ENCODE measurements at regions not wholly inside any gene's neighbourhood (a gene's known extent, or its start where the extent isn't known, plus 50 kb on each side); places are given as distances from the start of the nearest gene placed in this dataset.

DNA sequence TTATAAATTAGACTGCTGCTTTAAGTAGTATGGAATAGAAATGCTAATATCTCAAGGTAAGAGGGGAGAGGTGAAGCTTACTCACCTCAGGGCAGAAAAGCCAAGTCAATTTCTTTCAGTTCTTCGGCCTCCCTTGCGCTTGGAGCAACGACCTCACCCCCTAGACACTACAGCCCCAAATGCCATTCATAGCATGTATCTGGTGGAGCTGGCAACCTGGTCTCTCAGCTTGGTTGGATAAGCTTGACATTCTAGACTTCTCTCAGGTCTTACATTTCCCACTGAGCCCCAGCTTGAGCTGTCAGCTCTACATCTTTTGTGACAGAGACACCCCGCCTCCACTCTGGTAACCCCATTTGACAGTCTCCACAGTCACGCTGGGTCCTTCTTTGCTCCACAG lies 154.9 kb downstream of the ZNF608 start:
- DNase-seq (ENCODE audit: low spot score): no peak
- TF ChIP-seq, protein P1, sequence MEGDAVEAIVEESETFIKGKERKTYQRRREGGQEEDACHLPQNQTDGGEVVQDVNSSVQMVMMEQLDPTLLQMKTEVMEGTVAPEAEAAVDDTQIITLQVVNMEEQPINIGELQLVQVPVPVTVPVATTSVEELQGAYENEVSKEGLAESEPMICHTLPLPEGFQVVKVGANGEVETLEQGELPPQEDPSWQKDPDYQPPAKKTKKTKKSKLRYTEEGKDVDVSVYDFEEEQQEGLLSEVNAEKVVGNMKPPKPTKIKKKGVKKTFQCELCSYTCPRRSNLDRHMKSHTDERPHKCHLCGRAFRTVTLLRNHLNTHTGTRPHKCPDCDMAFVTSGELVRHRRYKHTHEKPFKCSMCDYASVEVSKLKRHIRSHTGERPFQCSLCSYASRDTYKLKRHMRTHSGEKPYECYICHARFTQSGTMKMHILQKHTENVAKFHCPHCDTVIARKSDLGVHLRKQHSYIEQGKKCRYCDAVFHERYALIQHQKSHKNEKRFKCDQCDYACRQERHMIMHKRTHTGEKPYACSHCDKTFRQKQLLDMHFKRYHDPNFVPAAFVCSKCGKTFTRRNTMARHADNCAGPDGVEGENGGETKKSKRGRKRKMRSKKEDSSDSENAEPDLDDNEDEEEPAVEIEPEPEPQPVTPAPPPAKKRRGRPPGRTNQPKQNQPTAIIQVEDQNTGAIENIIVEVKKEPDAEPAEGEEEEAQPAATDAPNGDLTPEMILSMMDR (IDR thresholded peaks at IDR 0.05; ENCODE audit: extremely low read depth, insufficient read depth, missing control alignments): no peak
- in situ Hi-C loops (cut with MboI; ENCODE audit: low pct_unique_long_range_greater_than_20kb, low sequenced_read_pairs, unreplicated experiment): no loop called here

- DNase-seq (ENCODE audit: low spot score): no peak
- TF ChIP-seq, protein P1 (IDR thresholded peaks at IDR 0.05; ENCODE audit: extremely low read depth, insufficient read depth, missing control alignments): no peak
- in situ Hi-C loops (cut with MboI; ENCODE audit: low pct_unique_long_range_greater_than_20kb, low sequenced_read_pairs, unreplicated experiment): no loop called here
These were observed 155.8 kb downstream of the ZNF608 start for GRCh38 chr5:124590686-124591085.

- TF ChIP-seq, protein P1 (IDR thresholded peaks at IDR 0.05; ENCODE audit: extremely low read depth, insufficient read depth, missing control alignments): no peak
- in situ Hi-C loops (cut with MboI; ENCODE audit: low pct_unique_long_range_greater_than_20kb, low sequenced_read_pairs, unreplicated experiment): no loop called here
These were observed 159.2 kb downstream of the ZNF608 start for GRCh38 chr5:124587280-124587679.

GRCh38 chr5:124584991-124585715 lies 161.3 kb downstream of the ZNF608 start:
- in situ Hi-C loops (cut with MboI; ENCODE audit: low pct_unique_long_range_greater_than_20kb, low sequenced_read_pairs, unreplicated experiment): no loop called here
- TF ChIP-seq, protein P1 (IDR thresholded peaks at IDR 0.05; ENCODE audit: extremely low read depth, insufficient read depth, missing control alignments): no peak
- no peak for DNase-seq (ENCODE audit: low spot score)

More at GRCh38 chr5:124587280-124587679, 159.2 kb downstream of the ZNF608 start:
- no peak for DNase-seq (ENCODE audit: low spot score)

- DNase-seq (ENCODE audit: low spot score): peak; percentile 82
- in situ Hi-C loops (cut with MboI; ENCODE audit: low pct_unique_long_range_greater_than_20kb, low sequenced_read_pairs, unreplicated experiment): no loop called here
These were observed 162.7 kb downstream of the ZNF608 start for GRCh38 chr5:124583469-124584350.

DNA sequence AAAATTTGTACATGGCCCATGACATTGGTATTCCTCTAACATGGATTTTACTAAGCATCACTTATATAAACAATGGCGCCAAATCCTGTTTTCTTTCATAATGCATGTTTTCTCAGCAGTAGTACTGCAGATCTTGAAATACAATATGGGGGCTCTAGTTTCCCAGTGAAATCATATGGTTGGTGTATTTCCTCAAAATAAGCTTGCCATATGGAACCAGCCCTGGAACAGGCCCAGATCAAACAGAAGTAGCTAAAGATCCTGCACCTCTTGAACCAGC lies 163.9 kb downstream of the ZNF608 start:
- TF ChIP-seq, protein P1 (IDR thresholded peaks at IDR 0.05; ENCODE audit: extremely low read depth, insufficient read depth, missing control alignments): no peak
- in situ Hi-C loops (cut with MboI; ENCODE audit: low pct_unique_long_range_greater_than_20kb, low sequenced_read_pairs, unreplicated experiment): no loop called here
- no peak for DNase-seq (ENCODE audit: low spot score)

More at GRCh38 chr5:124583469-124584350, 162.7 kb downstream of the ZNF608 start:
- TF ChIP-seq, protein P1 (IDR thresholded peaks at IDR 0.05; ENCODE audit: extremely low read depth, insufficient read depth, missing control alignments): no peak
